WTC11 (cell line): ENCODE measurements at regions not wholly inside any gene's neighbourhood (a gene's known extent, or its start where the extent isn't known, plus 50 kb on each side); places are given as distances from the start of the nearest gene placed in this dataset.

ENCODE experiments used
- ATAC-seq: fragments of 200-7000 bp; cut with Tn5 transposase; 2 replicates; pipeline ENCODE4 v1.10.0; 2021; ENCODE audit warnings: mild to moderate bottlenecking, moderate library complexity
- CTCF ChIA-PET: fragments of 300-600 bp; sonication (Branson Sonifier 250); formaldehyde crosslinking; loops from one replicate; lab custom pipeline; 2021; ENCODE audit warnings: antibody characterized with exemption; lab: Charles Lee
- POLR2A ChIA-PET: fragments of 350-600 bp; sonication (Branson Sonifier 250); formaldehyde crosslinking; loops from one replicate; lab custom pipeline; 2021; ENCODE audit warnings: antibody characterized with exemption; lab: Charles Lee
- DNase-seq: peaks from one replicate; pipeline ENCODE4 v3.0.0; 2021; ENCODE audit warnings: low spot score
- H3K27ac Mint-ChIP-seq: 2 replicates; pipeline ENCODE4 v1.8.0; 2021; ENCODE audit warnings: mixed read lengths
- H3K27me3 Mint-ChIP-seq: 2 replicates; pipeline ENCODE4 v1.8.0; 2021; ENCODE audit warnings: low read depth, mild to moderate bottlenecking, moderate library complexity, mixed read lengths
- H3K36me3 Mint-ChIP-seq: 2 replicates; pipeline ENCODE4 v1.8.0; 2021; ENCODE audit warnings: mixed read lengths
- H3K4me1 Mint-ChIP-seq: 2 replicates; pipeline ENCODE4 v1.8.0; 2022; ENCODE audit warnings: mixed read lengths
- H3K4me3 Mint-ChIP-seq: 2 replicates; pipeline ENCODE4 v1.8.0; 2021; ENCODE audit warnings: mild to moderate bottlenecking, moderate library complexity, mixed read lengths
- H3K9me3 Mint-ChIP-seq: 2 replicates; pipeline ENCODE4 v1.8.0; 2021; ENCODE audit warnings: mixed read lengths
- AR ChIP-seq: fragments of 250-450 bp; sonication (Bioruptor Pico); IDR thresholded peaks from 2 replicates; pipeline ENCODE4 v1.9.0; 2021; ENCODE audit warnings: mild to moderate bottlenecking
- E2F1 ChIP-seq: sonication (generic); formaldehyde crosslinking; IDR thresholded peaks from 2 replicates; pipeline ENCODE4 v1.8.0; 2022; ENCODE audit warnings: mild to moderate bottlenecking, missing genetic modification reagents
- ERG ChIP-seq: fragments of 250-450 bp; sonication (Bioruptor Pico); IDR thresholded peaks from 2 replicates; pipeline ENCODE4 v1.8.0; 2021; ENCODE audit warnings: mild to moderate bottlenecking
- FOXJ3 ChIP-seq: sonication (generic); formaldehyde crosslinking; IDR thresholded peaks from 2 replicates; pipeline ENCODE4 v1.9.0; 2021; ENCODE audit warnings: missing genetic modification reagents, mild to moderate bottlenecking, borderline replicate concordance
- FOXP1 ChIP-seq: sonication (generic); formaldehyde crosslinking; IDR thresholded peaks from 2 replicates; pipeline ENCODE4 v1.8.0; 2022; ENCODE audit warnings: missing genetic modification reagents, mild to moderate bottlenecking, moderate library complexity, borderline replicate concordance
- MYBL2 ChIP-seq: sonication (generic); formaldehyde crosslinking; IDR thresholded peaks from 2 replicates; pipeline ENCODE4 v1.8.1; 2023; ENCODE audit warnings: mild to moderate bottlenecking, moderate library complexity, missing genetic modification reagents
- PREB ChIP-seq: sonication (generic); formaldehyde crosslinking; IDR thresholded peaks from 2 replicates; pipeline ENCODE4 v1.8.1; 2022; ENCODE audit warnings: mild to moderate bottlenecking, missing genetic modification reagents, moderate library complexity, borderline replicate concordance
- TCF7 ChIP-seq: sonication (generic); formaldehyde crosslinking; IDR thresholded peaks from 2 replicates; pipeline ENCODE4 v1.8.0; 2022; ENCODE audit warnings: mild to moderate bottlenecking, low read depth, missing genetic modification reagents, moderate library complexity
- USF1 ChIP-seq: sonication (generic); formaldehyde crosslinking; IDR thresholded peaks from 2 replicates; pipeline ENCODE4 v1.8.0; 2022; ENCODE audit warnings: mild to moderate bottlenecking, missing genetic modification reagents
- ZNF138 ChIP-seq: sonication (generic); formaldehyde crosslinking; conservative IDR thresholded peaks from 2 replicates; pipeline ENCODE4 v1.8.1; 2022; ENCODE audit warnings: mild to moderate bottlenecking, moderate library complexity, missing genetic modification reagents
- ZNF219 ChIP-seq: sonication (generic); formaldehyde crosslinking; IDR thresholded peaks from 2 replicates; pipeline ENCODE4 v1.8.0; 2023; ENCODE audit warnings: missing genetic modification reagents, mild to moderate bottlenecking, borderline replicate concordance
- ZNF232 ChIP-seq: sonication (generic); formaldehyde crosslinking; IDR thresholded peaks from 2 replicates; pipeline ENCODE4 v1.8.0; 2022; ENCODE audit warnings: mild to moderate bottlenecking, missing genetic modification reagents
- ZNF423 ChIP-seq: fragments of 250-450 bp; sonication (Bioruptor Pico); IDR thresholded peaks from 2 replicates; pipeline ENCODE4 v2.1.2; 2022; ENCODE audit warnings: mild to moderate bottlenecking, moderate library complexity
- ZNF532 ChIP-seq: fragments of 250-450 bp; sonication (Bioruptor Pico); IDR thresholded peaks from 2 replicates; pipeline ENCODE4 v1.9.0; 2021; ENCODE audit warnings: mild to moderate bottlenecking, borderline replicate concordance

GRCh38 chr5:18517641-18518380 is 883.6 kb downstream of the TAF11L14 start:
- ChIA-PET POLR2A (interaction anchor here (0.5 kb wide), 1 partner anchor 1247 kb away, joined by 3 read pairs; no protein-coding TSS in a partner anchor), CTCF (no interaction called here)
- peaks cover 28% of the 10 kb centered on the region for H3K9me3 Mint-ChIP-seq
- TF ChIP-seq ZNF532 (CRISPR knock-in tag), result no peak
- no peak for TF ChIP-seq ZNF138 (CRISPR knock-in tag)
- no peak for TF ChIP-seq ZNF219
- TF ChIP-seq MYBL2 (CRISPR knock-in tag), result no peak
- no peak for TF ChIP-seq TCF7
- no peak for TF ChIP-seq PREB
- no peak for TF ChIP-seq ZNF423 (CRISPR knock-in tag)
- TF ChIP-seq ERG (CRISPR knock-in tag), result no peak
- TF ChIP-seq FOXP1 (CRISPR knock-in tag), result no peak
- TF ChIP-seq E2F1 (CRISPR knock-in tag), result no peak
- no peak for TF ChIP-seq FOXJ3 (CRISPR knock-in tag)
- no peak for TF ChIP-seq ZNF232
- no peaks in the 10 kb centered on the region for H3K4me1 Mint-ChIP-seq
- H3K27ac Mint-ChIP-seq, result no peak overlapping the region
- no peak overlapping the region for H3K4me3 Mint-ChIP-seq
- ATAC-seq, result no peak
- DNase-seq, result no peak
- peaks cover 24% of the 10 kb centered on the region for H3K36me3 Mint-ChIP-seq
- H3K27me3 Mint-ChIP-seq, result no peaks in the 10 kb centered on the region; the same call in 1 of the 2 replicates

GRCh38 chr5:18523380-18523779 is 889.1 kb downstream of the TAF11L14 start:
- Mint-ChIP-seq H3K9me3 (peaks cover 23% of the 10 kb centered on the region), H3K4me3 (no peak overlapping the region), H3K4me1 (peaks cover 25% of the 10 kb centered on the region), H3K27me3 (no peaks in the 10 kb centered on the region; the same call in 1 of the 2 replicates), H3K27ac (no peak overlapping the region), H3K36me3 (peaks cover 22% of the 10 kb centered on the region)
- TF ChIP-seq FOXP1 (CRISPR knock-in tag), result no peak
- DNase-seq (no peak), ATAC-seq (no peak)
- POLR2A ChIA-PET, result no interaction called here
- CTCF ChIA-PET, result no interaction called here

- Mint-ChIP-seq H3K4me3 (no peak overlapping the region), H3K4me1 (peaks cover 42% of the 10 kb centered on the region), H3K36me3 (no peaks in the 10 kb centered on the region), H3K27me3 (no peaks in the 10 kb centered on the region), H3K27ac (no peak overlapping the region), H3K9me3 (peaks cover 4% of the 10 kb centered on the region; the same call in 1 of the 2 replicates)
- DNase-seq, result no peak
- ChIA-PET POLR2A (no interaction called here), CTCF (no interaction called here)
- ATAC-seq, result peak; percentile 89
- no peak for TF ChIP-seq AR (CRISPR knock-in tag)
- no peak for TF ChIP-seq USF1 (CRISPR knock-in tag)
These were observed 892.6 kb downstream of the TAF11L14 start for GRCh38 chr5:18526792-18527405.
